Loucy (cell line): ENCODE measurements at regions not wholly inside any gene's neighbourhood (a gene's known extent, or its start where the extent isn't known, plus 50 kb on each side); places are given as distances from the start of the nearest gene placed in this dataset.

Experiments used
- EZH2phosphoT487 ChIP-seq: fragments of 200-600 bp; IDR thresholded peaks from 2 replicates; pipeline ENCODE4 v1.6.1; 2018; ENCODE audit warnings: antibody characterized with exemption, mild to moderate bottlenecking, moderate library complexity, borderline replicate concordance
- TF ChIP-seq, protein P1 (sequence below): fragments of 200-600 bp; sonication (generic); conservative IDR thresholded peaks from 2 replicates; pipeline ENCODE4 v1.5.1; 2014; ENCODE audit warnings: mild to moderate bottlenecking, antibody characterized with exemption, low read length

DNA sequence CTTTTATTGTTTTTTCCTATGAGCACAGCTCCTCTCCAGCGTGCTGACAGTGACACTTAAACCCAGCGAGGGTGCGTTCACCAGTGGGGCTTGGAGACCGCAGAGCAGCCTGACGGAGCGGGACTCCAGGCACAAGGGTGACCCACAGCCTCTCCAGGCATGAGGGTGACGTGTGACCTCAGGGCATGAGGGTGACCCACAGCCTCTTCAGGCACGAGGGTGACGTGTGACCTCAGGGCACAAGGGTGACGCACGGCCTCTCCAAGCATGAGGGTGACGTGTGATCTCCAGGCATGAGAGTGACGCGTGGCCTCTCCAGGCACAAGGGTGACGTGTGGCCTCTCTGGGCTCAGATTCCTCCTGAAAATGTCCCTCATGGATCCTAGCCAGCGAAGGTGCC lies 164.3 kb upstream of the TCERG1L start:
- TF ChIP-seq, protein P1, sequence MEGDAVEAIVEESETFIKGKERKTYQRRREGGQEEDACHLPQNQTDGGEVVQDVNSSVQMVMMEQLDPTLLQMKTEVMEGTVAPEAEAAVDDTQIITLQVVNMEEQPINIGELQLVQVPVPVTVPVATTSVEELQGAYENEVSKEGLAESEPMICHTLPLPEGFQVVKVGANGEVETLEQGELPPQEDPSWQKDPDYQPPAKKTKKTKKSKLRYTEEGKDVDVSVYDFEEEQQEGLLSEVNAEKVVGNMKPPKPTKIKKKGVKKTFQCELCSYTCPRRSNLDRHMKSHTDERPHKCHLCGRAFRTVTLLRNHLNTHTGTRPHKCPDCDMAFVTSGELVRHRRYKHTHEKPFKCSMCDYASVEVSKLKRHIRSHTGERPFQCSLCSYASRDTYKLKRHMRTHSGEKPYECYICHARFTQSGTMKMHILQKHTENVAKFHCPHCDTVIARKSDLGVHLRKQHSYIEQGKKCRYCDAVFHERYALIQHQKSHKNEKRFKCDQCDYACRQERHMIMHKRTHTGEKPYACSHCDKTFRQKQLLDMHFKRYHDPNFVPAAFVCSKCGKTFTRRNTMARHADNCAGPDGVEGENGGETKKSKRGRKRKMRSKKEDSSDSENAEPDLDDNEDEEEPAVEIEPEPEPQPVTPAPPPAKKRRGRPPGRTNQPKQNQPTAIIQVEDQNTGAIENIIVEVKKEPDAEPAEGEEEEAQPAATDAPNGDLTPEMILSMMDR: no peak
- TF ChIP-seq EZH2phosphoT487: no peak
